Cerebellar nuclear complex (tissue), 1 donor: ENCODE measurements at regions not wholly inside any gene's neighbourhood (a gene's known extent, or its start where the extent isn't known, plus 50 kb on each side); places are given as distances from the start of the nearest gene placed in this dataset.

ENCODE experiments used
- DNase-seq, 2 experiments: peaks; one replicate each; lab custom pipeline; 2025; lab: John Stamatoyannopoulos, UW

GRCh38 chr11:116255321-116255953 lies 517.4 kb downstream of the BUD13 start:
- DNase-seq = no peak

- no peak for DNase-seq
These were observed 522.6 kb downstream of the BUD13 start for GRCh38 chr11:116250155-116250554.

GRCh38 chr11:116249561-116249960 lies 523.2 kb downstream of the BUD13 start:
- DNase-seq = no peak

GRCh38 chr11:116244889-116245288 lies 527.9 kb downstream of the BUD13 start:
- peak in 1 of 2 experiments; percentile 46 for DNase-seq

GRCh38 chr11:116244439-116244838 lies 528.3 kb downstream of the BUD13 start:
- no peak for DNase-seq

GRCh38 chr11:116243991-116244390 lies 528.8 kb downstream of the BUD13 start:
- DNase-seq = no peak

GRCh38 chr11:116242006-116242405 lies 530.8 kb downstream of the BUD13 start:
- DNase-seq = no peak

- no peak for DNase-seq
These were observed 532.1 kb downstream of the BUD13 start for GRCh38 chr11:116240710-116241109.

- no peak for DNase-seq
These were observed 533.5 kb downstream of the BUD13 start for GRCh38 chr11:116239247-116239646.

GRCh38 chr11:116234989-116235568 lies 537.7 kb downstream of the BUD13 start:
- DNase-seq = no peak

- no peak for DNase-seq
These were observed 539.2 kb downstream of the BUD13 start for GRCh38 chr11:116233561-116233960.

- no peak for DNase-seq
These were observed 540.4 kb downstream of the BUD13 start for GRCh38 chr11:116232364-116232828.

- no peak for DNase-seq
These were observed 541.2 kb downstream of the BUD13 start for GRCh38 chr11:116231543-116231942.

GRCh38 chr11:116230438-116230837 lies 542.3 kb downstream of the BUD13 start:
- no peak for DNase-seq

- DNase-seq = peak; percentile 39 to 62
These were observed 543.4 kb downstream of the BUD13 start for GRCh38 chr11:116229236-116229970.

GRCh38 chr11:116226731-116227130 lies 546.1 kb downstream of the BUD13 start:
- no peak for DNase-seq

GRCh38 chr11:116225784-116226585 lies 546.8 kb downstream of the BUD13 start:
- DNase-seq = no peak

GRCh38 chr11:116225236-116225635 lies 547.6 kb downstream of the BUD13 start:
- no peak for DNase-seq

- DNase-seq = no peak
These were observed 547.9 kb downstream of the BUD13 start for GRCh38 chr11:116224889-116225200.

GRCh38 chr11:116224154-116224888 lies 548.5 kb downstream of the BUD13 start:
- peak in 1 of 2 experiments; percentile 11 for DNase-seq

GRCh38 chr11:116221351-116221750 lies 551.4 kb downstream of the BUD13 start:
- no peak for DNase-seq

GRCh38 chr11:116219171-116219635 lies 553.6 kb downstream of the BUD13 start:
- DNase-seq = no peak
